Erythroblast (primary cell): ENCODE measurements at regions not wholly inside any gene's neighbourhood (a gene's known extent, or its start where the extent isn't known, plus 50 kb on each side); places are given as distances from the start of the nearest gene placed in this dataset.

Source experiments
- GATA1 ChIP-seq: IDR thresholded peaks from 2 replicates; pipeline ENCODE4 v1.6.1; 2011; ENCODE audit warnings: low read depth, mild to moderate bottlenecking, control low read depth, low read length, moderate library complexity
- POLR2A ChIP-seq: IDR thresholded peaks from 2 replicates; pipeline ENCODE4 v1.6.1; 2011; ENCODE audit warnings: mild to moderate bottlenecking, low read length

GRCh38 chr12:25322918-25323531, 72.3 kb upstream of the KRAS start:
- TF ChIP-seq POLR2A (no peak), GATA1 (no peak)
